ENCODE measurements at regions not wholly inside any gene's neighbourhood (a gene's known extent, or its start where the extent isn't known, plus 50 kb on each side); places are given as distances from the start of the nearest gene placed in this dataset.
"Not testable (repeated sequence)": the region's sequence is repeated elsewhere in the genome, so short reads cannot be mapped to it uniquely, and the experiment has no call there.

DNA sequence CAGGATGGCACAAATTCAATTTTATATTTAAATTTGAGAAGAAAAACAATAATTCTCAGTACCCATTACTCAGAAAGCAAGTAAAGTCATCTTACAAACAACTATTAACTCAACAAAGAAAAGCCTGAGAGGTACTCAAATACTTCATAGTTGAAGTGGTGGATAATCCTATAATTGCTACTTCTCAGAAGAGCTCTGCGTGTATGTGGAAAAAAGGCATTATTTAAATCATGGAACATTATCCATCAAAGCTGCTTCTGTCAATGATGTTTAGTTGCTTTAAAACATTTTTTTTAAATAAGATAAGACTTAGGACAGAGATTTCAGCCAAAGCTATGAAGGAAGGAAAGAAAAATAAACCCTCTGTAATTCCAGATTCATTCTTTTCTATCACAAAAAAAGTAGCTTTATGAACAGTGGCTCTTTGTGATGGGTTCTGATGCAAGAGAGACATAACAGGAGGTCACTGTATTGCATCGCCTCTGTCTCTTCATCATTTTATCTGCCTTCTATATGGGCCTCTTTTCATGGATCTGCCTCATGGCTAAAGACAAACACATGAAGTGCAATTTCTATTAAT, 367.9 kb upstream of the SLC35B3 start (continued):
- TF ChIP-seq CTCF (IDR thresholded peaks at IDR 0.05 in 2 of 3, conservative IDR thresholded peaks at IDR 0.05 in 1 of 3; ENCODE audit: borderline replicate concordance in 1 of 3, insufficient read depth in 1 of 3, low read depth in 2 of 3, low read length in 2 of 3), result no peak
- no peak for TF ChIP-seq ELF1 (IDR thresholded peaks at IDR 0.05; ENCODE audit: borderline replicate concordance, low read depth)
- no peak for TF ChIP-seq EZH2phosphoT487 (IDR thresholded peaks at IDR 0.05; ENCODE audit: borderline replicate concordance)
- TF ChIP-seq RAD21 (IDR thresholded peaks at IDR 0.05; ENCODE audit: low read depth), result no peak

GRCh38 chr6:8802397-8802796, 367.1 kb upstream of the SLC35B3 start:
- H3K36me3 ChIP-seq (ENCODE audit: control insufficient read depth in 1 of 2, insufficient read depth in 2 of 2, low read length in 2 of 2); H3K9me3 ChIP-seq (ENCODE audit: control insufficient read depth in 1 of 2, insufficient read depth in 1 of 2, low read depth in 1 of 2, low read length in 2 of 2); H3K27me3 ChIP-seq (ENCODE audit: insufficient read depth, low read length); H3K9me2 ChIP-seq (ENCODE audit: insufficient read depth); ATAC-seq; H2AFZ ChIP-seq (ENCODE audit: low read depth, low read length, poor library complexity, severe bottlenecking); intact Hi-C loops (cut with micrococcal nuclease); H3K4me2 ChIP-seq (ENCODE audit: low read length); RAD21 ChIA-PET (ENCODE audit: low non-redundant PET in 1 of 2, low total read pairs in 2 of 2, uncharacterized antibody in 2 of 2, unreplicated experiment in 2 of 2); H4K20me1 ChIP-seq (ENCODE audit: insufficient read depth); H3K27ac ChIP-seq (ENCODE audit: low read depth, low read length); CTCF ChIA-PET; H3K79me2 ChIP-seq (ENCODE audit: insufficient read depth, low read length); H3K4me3 ChIP-seq (replicated peaks in 1 of 2; ENCODE audit: low read depth in 1 of 2, low read length in 2 of 2); DNase-seq (ENCODE audit: low read depth, low spot score); H3K9ac ChIP-seq (ENCODE audit: low read length); H3K4me1 ChIP-seq (ENCODE audit: control insufficient read depth in 1 of 2, insufficient read depth in 2 of 2, low read length in 2 of 2); BruUV-seq (replicated peaks): not testable (repeated sequence)
- POLR2A ChIA-PET, result interaction anchor here (0.7 kb wide), 1 partner anchor 194 kb away, joined by 3 read pairs; no protein-coding TSS in a partner anchor

DNA sequence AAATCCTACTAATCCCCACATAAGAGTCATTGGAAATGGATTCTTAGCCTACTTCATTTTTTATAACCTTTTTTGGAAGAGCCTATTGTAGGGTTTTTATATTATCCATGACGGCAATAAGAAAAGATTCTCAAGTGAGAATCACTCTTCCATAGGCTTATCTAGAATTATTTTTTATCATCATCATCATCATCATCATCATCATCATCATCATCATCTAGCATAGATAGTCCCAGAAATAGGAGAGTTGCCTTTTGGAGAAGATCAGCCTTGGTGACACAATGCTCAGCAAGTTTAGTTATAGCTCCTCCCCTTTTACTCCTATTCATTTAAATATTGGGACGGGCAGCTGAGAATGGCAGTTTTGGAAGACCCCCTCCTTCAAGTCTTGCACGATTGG, 359.1 kb upstream of the SLC35B3 start:
- no peaks in the 10 kb centered on the region for H3K4me1 ChIP-seq (ENCODE audit: control insufficient read depth in 1 of 2, insufficient read depth in 2 of 2, low read length in 2 of 2)
- ChIA-PET RAD21 (ENCODE audit: low non-redundant PET in 1 of 2, low total read pairs in 2 of 2, uncharacterized antibody in 2 of 2, unreplicated experiment in 2 of 2) (no interaction called here), CTCF (no interaction called here), POLR2A (no interaction called here)
- H3K4me2 ChIP-seq (ENCODE audit: low read length), result no peak overlapping the region
- H3K79me2 ChIP-seq (ENCODE audit: insufficient read depth, low read length), result no peaks in the 10 kb centered on the region
- H3K9me2 ChIP-seq (ENCODE audit: insufficient read depth), result no peaks in the 10 kb centered on the region
- intact Hi-C loops (cut with micrococcal nuclease), result no loop called here
- BruUV-seq (replicated peaks), result no TSS peak
- no peaks in the 10 kb centered on the region; the same call in 1 of the 2 replicates for H3K27me3 ChIP-seq (ENCODE audit: insufficient read depth, low read length)
- no peaks in the 10 kb centered on the region for H3K36me3 ChIP-seq (ENCODE audit: control insufficient read depth in 1 of 2, insufficient read depth in 2 of 2, low read length in 2 of 2)
- no peak overlapping the region for H3K27ac ChIP-seq (ENCODE audit: low read depth, low read length)
- H3K9ac ChIP-seq (ENCODE audit: low read length), result no peak overlapping the region
- no peaks in the 10 kb centered on the region for H3K9me3 ChIP-seq (ENCODE audit: control insufficient read depth in 1 of 2, insufficient read depth in 1 of 2, low read depth in 1 of 2, low read length in 2 of 2)
- H4K20me1 ChIP-seq (ENCODE audit: insufficient read depth), result no peaks in the 10 kb centered on the region
- H2AFZ ChIP-seq (ENCODE audit: low read depth, low read length, poor library complexity, severe bottlenecking), result no peak overlapping the region
- DNase-seq (ENCODE audit: low read depth, low spot score) (no peak), ATAC-seq (no peak)
- H3K4me3 ChIP-seq (replicated peaks in 1 of 2; ENCODE audit: low read depth in 1 of 2, low read length in 2 of 2), result no peak overlapping the region
- TF ChIP-seq CBX3 (IDR thresholded peaks at IDR 0.05; ENCODE audit: low read depth), result no peak
- TF ChIP-seq FOSL1 (IDR thresholded peaks at IDR 0.05; ENCODE audit: low read depth), result no peak
- TF ChIP-seq ATF3 (IDR thresholded peaks at IDR 0.05), result no peak
- TF ChIP-seq MAX (IDR thresholded peaks at IDR 0.05), result no peak
- TF ChIP-seq ZNF274 (IDR thresholded peaks at IDR 0.05; ENCODE audit: low read depth, low read length), result no peak
- no peak for TF ChIP-seq EZH2phosphoT487 (IDR thresholded peaks at IDR 0.05; ENCODE audit: borderline replicate concordance)
- TF ChIP-seq EZH2 (IDR thresholded peaks at IDR 0.05), result no peak
- no peak for TF ChIP-seq CTCF (IDR thresholded peaks at IDR 0.05 in 2 of 3, conservative IDR thresholded peaks at IDR 0.05 in 1 of 3; ENCODE audit: borderline replicate concordance in 1 of 3, insufficient read depth in 1 of 3, low read depth in 2 of 3, low read length in 2 of 3)
